ENCODE measurements at regions not wholly inside any gene's neighbourhood (a gene's known extent, or its start where the extent isn't known, plus 50 kb on each side); places are given as distances from the start of the nearest gene placed in this dataset.

DNA sequence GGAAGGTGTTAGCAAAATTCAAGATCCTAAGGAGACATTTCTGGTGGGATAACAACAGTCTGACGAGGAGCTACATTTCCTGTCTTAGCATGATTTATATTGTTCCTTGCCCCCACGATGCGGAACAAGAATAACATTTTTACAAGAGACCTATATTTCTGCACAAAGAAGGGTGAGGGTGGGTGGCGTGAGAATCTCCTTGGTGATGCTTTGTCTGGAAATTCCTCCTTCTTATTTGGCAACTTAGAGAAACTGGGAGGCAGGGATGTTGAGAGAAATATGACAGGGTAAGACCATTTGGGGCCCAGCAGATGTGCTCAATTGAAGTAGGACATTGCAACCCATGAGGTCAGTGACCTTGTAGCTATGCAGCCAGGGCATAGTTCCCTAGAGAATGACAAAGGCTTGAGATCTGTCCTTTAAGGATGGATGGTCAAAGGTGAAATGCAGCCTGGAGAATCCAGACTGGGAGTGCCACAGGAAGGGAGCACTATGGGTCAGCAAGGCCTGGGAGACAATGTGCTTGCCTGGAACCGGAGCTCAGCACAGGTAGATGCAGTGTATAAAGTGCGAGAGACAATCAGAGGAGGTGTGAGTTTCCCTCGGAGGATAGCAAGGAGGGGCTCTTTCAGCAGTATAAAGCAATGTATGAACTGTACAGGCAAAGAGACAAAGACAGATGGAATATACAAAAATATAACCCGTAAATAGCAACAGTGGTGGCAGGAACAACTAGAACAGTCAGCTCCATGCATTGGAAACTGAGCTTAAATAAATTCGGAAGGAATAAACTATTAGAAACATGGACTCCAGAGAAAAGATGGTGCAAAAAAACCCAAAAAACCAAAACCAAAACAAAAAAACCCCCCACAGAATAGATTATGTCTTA is 317.6 kb upstream of the TBL1XR1 start:
- DNase-seq, result no peak
- Mint-ChIP-seq H3K9me3 (no peaks in the 10 kb centered on the region), H3K27me3 (no peaks in the 10 kb centered on the region), H3K4me1 (peaks cover 2% of the 10 kb centered on the region), H3K36me3 (ENCODE audit: low read depth) (no peaks in the 10 kb centered on the region), H3K27ac (no peak overlapping the region), H3K4me3 (no peak overlapping the region)
- no peak for ATAC-seq

GRCh38 chr3:177515786-177516157 is 318.5 kb upstream of the TBL1XR1 start:
- Mint-ChIP-seq H3K27ac (no peak overlapping the region), H3K4me3 (no peak overlapping the region), H3K4me1 (peaks cover 1% of the 10 kb centered on the region), H3K27me3 (no peaks in the 10 kb centered on the region), H3K36me3 (ENCODE audit: low read depth) (no peaks in the 10 kb centered on the region), H3K9me3 (no peaks in the 10 kb centered on the region)
- ATAC-seq (no peak), DNase-seq (no peak)

DNA sequence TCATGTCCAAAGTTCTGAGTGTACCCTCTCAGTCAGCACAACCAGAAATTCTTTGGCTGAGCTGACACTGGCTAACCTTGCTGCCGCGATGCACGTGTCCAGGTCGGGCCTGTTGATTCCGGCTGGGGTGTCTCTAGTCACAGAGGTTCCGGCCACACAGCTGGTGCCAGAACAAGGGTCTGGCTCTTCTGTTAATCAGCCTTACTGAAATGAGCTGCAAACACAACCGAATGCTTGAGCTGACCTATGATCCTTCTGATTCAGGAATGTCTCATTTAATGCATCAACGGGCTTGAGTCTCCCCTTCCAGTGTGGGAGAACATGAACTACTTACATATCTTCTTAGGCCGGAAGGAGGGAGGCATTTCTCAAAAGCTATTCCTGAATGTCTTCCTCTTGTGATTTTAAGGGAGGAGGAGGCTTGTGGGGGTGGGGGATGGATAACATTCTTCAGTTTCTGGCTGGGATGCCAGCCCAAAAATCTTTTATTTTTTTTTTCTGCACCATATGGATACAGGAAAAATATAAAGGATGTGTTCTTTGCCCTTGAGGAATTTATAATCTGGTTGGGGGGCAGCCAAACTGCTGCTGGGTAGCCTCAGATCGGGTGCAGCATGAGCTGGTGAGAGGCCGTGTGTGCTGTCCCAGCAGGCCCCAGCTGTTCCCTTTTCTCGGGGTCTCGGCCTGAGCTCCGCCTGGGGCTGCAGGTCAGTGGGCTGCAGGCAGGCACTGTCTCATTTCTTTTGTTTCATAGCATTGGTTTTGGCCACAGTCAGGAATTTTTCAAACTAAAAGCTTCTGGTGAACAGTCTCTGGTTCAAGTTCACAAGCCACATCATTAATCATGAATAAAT is 319.1 kb upstream of the TBL1XR1 start:
- DNase-seq (no peak), ATAC-seq (no peak)
- Mint-ChIP-seq H3K27me3 (no peaks in the 10 kb centered on the region), H3K4me1 (no peaks in the 10 kb centered on the region), H3K36me3 (ENCODE audit: low read depth) (no peaks in the 10 kb centered on the region), H3K9me3 (no peaks in the 10 kb centered on the region), H3K4me3 (no peak overlapping the region), H3K27ac (no peak overlapping the region)

- no peak overlapping the region for H3K4me3 Mint-ChIP-seq
- H3K27me3 Mint-ChIP-seq, result no peaks in the 10 kb centered on the region
- no peak overlapping the region for H3K27ac Mint-ChIP-seq
- H3K9me3 Mint-ChIP-seq, result no peaks in the 10 kb centered on the region
- no peaks in the 10 kb centered on the region for H3K4me1 Mint-ChIP-seq
- no peak for DNase-seq
- no peaks in the 10 kb centered on the region for H3K36me3 Mint-ChIP-seq (ENCODE audit: low read depth)
- no peak for ATAC-seq
Observed at GRCh38 chr3:177517906-177518305, 320.6 kb upstream of the TBL1XR1 start.

GRCh38 chr3:177519588-177519987 is 322.3 kb upstream of the TBL1XR1 start:
- DNase-seq, result no peak
- H3K4me1 Mint-ChIP-seq, result peaks cover 9% of the 10 kb centered on the region
- no peak overlapping the region for H3K4me3 Mint-ChIP-seq
- H3K9me3 Mint-ChIP-seq, result no peaks in the 10 kb centered on the region
- no peaks in the 10 kb centered on the region for H3K36me3 Mint-ChIP-seq (ENCODE audit: low read depth)
- ATAC-seq, result no peak
- H3K27ac Mint-ChIP-seq, result no peak overlapping the region
- no peaks in the 10 kb centered on the region for H3K27me3 Mint-ChIP-seq

DNA sequence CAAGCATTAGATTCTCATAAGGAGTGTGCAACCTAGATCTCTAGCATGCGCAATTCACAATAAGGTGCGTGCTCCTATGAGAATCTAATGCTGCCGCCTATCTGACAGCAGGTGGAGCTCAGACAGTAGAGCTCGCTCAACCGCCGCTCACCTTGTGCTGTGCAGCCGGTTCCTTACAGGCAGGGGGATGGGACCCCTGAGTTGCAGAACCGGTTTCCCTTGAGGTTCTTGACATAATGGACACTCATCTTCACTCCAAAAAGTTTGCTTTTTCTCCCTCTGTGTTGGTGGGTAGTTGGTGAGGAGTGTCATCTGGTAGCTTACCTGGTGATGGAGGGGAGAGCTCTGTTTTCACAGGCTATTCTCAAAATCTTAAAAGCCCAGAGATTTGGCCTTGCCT is 324.0 kb upstream of the TBL1XR1 start:
- Mint-ChIP-seq H3K36me3 (ENCODE audit: low read depth) (peaks cover 2% of the 10 kb centered on the region), H3K27ac (no peak overlapping the region), H3K9me3 (peaks cover 5% of the 10 kb centered on the region), H3K4me3 (no peak overlapping the region), H3K4me1 (peaks cover 11% of the 10 kb centered on the region), H3K27me3 (no peaks in the 10 kb centered on the region)
- DNase-seq, result no peak
- ATAC-seq, result no peak

GRCh38 chr3:177522051-177522450 is 324.8 kb upstream of the TBL1XR1 start:
- no peak for DNase-seq
- Mint-ChIP-seq H3K27me3 (no peaks in the 10 kb centered on the region), H3K4me3 (no peak overlapping the region), H3K4me1 (peaks cover 12% of the 10 kb centered on the region), H3K9me3 (peaks cover 5% of the 10 kb centered on the region), H3K27ac (no peak overlapping the region), H3K36me3 (ENCODE audit: low read depth) (peaks cover 2% of the 10 kb centered on the region)
- no peak for ATAC-seq

DNA sequence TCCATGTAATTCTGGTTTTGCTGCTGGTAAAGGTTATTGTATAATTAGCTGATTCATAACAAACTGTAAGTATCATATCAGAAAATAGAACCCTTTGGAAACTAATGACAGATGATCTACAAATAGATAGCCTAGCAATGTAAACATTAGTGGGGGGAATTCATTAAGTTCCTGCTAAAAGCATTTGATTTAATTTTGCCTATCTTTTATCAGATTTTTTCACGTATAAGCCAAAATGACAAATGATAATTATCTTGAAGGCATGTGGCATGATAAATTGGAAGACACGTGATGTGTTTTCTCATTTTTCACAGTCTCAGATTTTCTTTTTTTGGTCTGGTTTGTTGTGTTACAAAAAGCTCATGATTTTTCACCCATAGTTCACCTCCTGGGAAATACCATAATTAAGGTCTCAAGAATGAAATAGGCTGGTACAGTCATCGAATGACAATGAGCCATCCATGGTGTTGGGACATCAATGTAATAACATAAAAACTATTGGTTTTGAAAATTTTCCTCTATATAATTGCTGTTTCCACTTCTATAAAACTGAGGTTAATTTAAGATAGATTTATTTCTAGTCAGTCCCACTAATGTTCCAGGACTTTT is 325.9 kb upstream of the TBL1XR1 start:
- Mint-ChIP-seq H3K4me1 (peaks cover 12% of the 10 kb centered on the region), H3K4me3 (no peak overlapping the region), H3K9me3 (peaks cover 5% of the 10 kb centered on the region), H3K36me3 (ENCODE audit: low read depth) (peaks cover 2% of the 10 kb centered on the region), H3K27me3 (no peaks in the 10 kb centered on the region), H3K27ac (no peak overlapping the region)
- ATAC-seq (no peak), DNase-seq (no peak)

- DNase-seq (no peak), ATAC-seq (no peak)
- Mint-ChIP-seq H3K27ac (no peak overlapping the region), H3K4me3 (no peak overlapping the region), H3K36me3 (ENCODE audit: low read depth) (peaks cover 2% of the 10 kb centered on the region), H3K4me1 (peaks cover 18% of the 10 kb centered on the region), H3K9me3 (peaks cover 5% of the 10 kb centered on the region), H3K27me3 (no peaks in the 10 kb centered on the region)
Observed at GRCh38 chr3:177523872-177524438, 326.7 kb upstream of the TBL1XR1 start.

- Mint-ChIP-seq H3K4me1 (peaks cover 23% of the 10 kb centered on the region), H3K27me3 (no peaks in the 10 kb centered on the region), H3K9me3 (peaks cover 5% of the 10 kb centered on the region), H3K27ac (no peak overlapping the region), H3K4me3 (no peak overlapping the region), H3K36me3 (ENCODE audit: low read depth) (peaks cover 2% of the 10 kb centered on the region)
- DNase-seq (no peak), ATAC-seq (no peak)
Observed at GRCh38 chr3:177524742-177525141, 327.5 kb upstream of the TBL1XR1 start.

DNA sequence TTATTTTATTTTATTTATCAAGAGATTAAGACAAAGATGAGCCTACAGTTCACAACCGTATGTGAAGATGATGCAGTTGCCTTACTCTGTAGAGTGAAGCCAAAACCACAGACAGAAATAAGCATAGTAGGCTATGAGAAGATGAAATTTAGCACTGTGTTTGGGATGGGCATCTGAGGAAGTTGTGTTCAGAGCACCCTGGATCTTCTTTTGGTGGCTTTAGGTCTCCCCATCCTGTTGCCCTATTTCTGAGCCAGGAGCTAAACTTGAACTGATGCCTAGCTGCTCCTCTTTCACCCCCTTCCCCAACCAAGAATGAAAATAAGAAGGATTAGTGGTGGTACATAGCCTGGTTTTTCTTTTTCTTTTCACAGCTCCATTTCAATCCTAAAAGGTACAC is 328.1 kb upstream of the TBL1XR1 start:
- DNase-seq, result no peak
- no peak for ATAC-seq
- Mint-ChIP-seq H3K4me3 (no peak overlapping the region), H3K36me3 (ENCODE audit: low read depth) (peaks cover 2% of the 10 kb centered on the region), H3K27ac (no peak overlapping the region), H3K4me1 (peaks cover 23% of the 10 kb centered on the region), H3K9me3 (peaks cover 5% of the 10 kb centered on the region), H3K27me3 (no peaks in the 10 kb centered on the region)

- no peak for DNase-seq
- H3K4me3 Mint-ChIP-seq, result no peak overlapping the region
- peaks cover 23% of the 10 kb centered on the region for H3K4me1 Mint-ChIP-seq
- peaks cover 2% of the 10 kb centered on the region for H3K36me3 Mint-ChIP-seq (ENCODE audit: low read depth)
- H3K27me3 Mint-ChIP-seq, result no peaks in the 10 kb centered on the region
- no peak overlapping the region for H3K27ac Mint-ChIP-seq
- no peak for ATAC-seq
- H3K9me3 Mint-ChIP-seq, result peaks cover 5% of the 10 kb centered on the region
Observed at GRCh38 chr3:177525987-177526712, 328.9 kb upstream of the TBL1XR1 start.

DNA sequence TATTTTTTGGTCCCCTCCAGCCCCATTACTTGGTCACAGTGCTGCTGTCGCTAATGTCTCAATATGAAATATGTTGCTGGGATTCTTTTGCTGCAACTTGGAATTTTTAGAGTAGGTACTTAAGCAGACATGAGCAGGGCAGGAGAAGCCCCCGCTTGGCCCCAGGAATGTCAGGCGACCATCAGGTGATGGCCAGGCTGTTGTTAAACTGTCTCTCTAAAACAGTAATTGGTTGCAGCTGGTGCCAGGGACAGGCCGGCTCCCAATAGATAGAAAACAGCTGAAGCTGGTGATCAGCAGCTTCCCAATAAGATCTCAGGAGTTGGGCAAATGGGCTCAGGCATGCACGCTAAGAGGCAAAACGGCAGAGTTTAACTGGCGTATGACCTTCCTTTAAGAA is 329.9 kb upstream of the TBL1XR1 start:
- H3K27me3 Mint-ChIP-seq, result no peaks in the 10 kb centered on the region
- H3K36me3 Mint-ChIP-seq (ENCODE audit: low read depth), result peaks cover 2% of the 10 kb centered on the region
- peaks cover 5% of the 10 kb centered on the region for H3K9me3 Mint-ChIP-seq
- H3K4me3 Mint-ChIP-seq, result no peak overlapping the region
- ATAC-seq (no peak), DNase-seq (no peak)
- H3K4me1 Mint-ChIP-seq, result peaks cover 23% of the 10 kb centered on the region
- H3K27ac Mint-ChIP-seq, result no peak overlapping the region

Data from activated naive CD8-positive, alpha-beta T cell treated with anti-CD3 and anti-CD28 coated beads, Interleukin-2, amount 50 U/mL, for 24 hours (primary cell).